Colonic mucosa (tissue), 4 donors: ENCODE measurements at regions not wholly inside any gene's neighbourhood (a gene's known extent, or its start where the extent isn't known, plus 50 kb on each side); places are given as distances from the start of the nearest gene placed in this dataset.

Source experiments
- DNase-seq: peaks from one replicate; pipeline ENCODE4 v3.0.0-alpha.2; 2020
- H3K27ac ChIP-seq: fragments of 200-600 bp; one replicate; pipeline ENCODE4 v1.8.0; 2021
- H3K27me3 ChIP-seq: fragments of 200-600 bp; one replicate; pipeline ENCODE4 v1.8.0; 2021
- H3K36me3 ChIP-seq: fragments of 200-600 bp; one replicate; pipeline ENCODE4 v1.8.0; 2021
- H3K4me1 ChIP-seq: fragments of 200-600 bp; one replicate; pipeline ENCODE4 v1.8.0; 2021; ENCODE audit warnings: mild to moderate bottlenecking
- H3K4me3 ChIP-seq: fragments of 200-600 bp; one replicate; pipeline ENCODE4 v1.8.0; 2021
- H3K9ac ChIP-seq, 2 donors: one replicate each; pipeline ENCODE4 v1.7.0; 2013; ENCODE audit warnings: control low read depth in 2 of 2, low read depth in 2 of 2, low read length in 2 of 2
- H3K9me3 ChIP-seq: fragments of 200-600 bp; one replicate; pipeline ENCODE4 v1.8.0; 2021
- intact Hi-C: fragments of 100-400 bp; cut with DNase I; formaldehyde crosslinking; loops from one replicate; pipeline ENCODE4 v1.14.1; 2022
- TF ChIP-seq, protein P1 (sequence below): fragments of 200-600 bp; IDR thresholded peaks from one replicate; pipeline ENCODE4 v1.8.0; 2022; ENCODE audit warnings: antibody characterized with exemption, mild to moderate bottlenecking
- donor health status: healthy.
- donor health status: DM: no; HTN: no; CAD: no.
- donor health status: DM: no; HTN: no; CAD: no.

DNA sequence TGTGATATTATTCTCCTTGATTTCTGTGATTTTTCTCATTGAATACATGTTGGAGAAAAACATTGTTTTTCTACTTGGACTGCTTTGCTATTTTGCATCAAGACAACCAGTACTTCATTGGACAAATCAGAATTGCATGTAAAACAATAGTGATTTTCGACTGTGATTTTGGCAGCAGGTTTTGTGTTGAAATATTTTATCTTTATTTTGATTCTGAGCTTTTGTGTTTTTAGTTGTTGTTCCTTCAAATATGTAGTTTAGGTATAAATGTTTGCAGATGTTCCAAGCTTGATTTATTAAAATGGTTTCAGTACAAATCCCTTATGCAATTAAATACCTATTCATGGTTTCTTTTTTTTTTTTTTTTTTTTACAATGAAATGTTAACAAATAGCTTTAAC, 754.1 kb downstream of the DOK5 start:
- H3K4me3 ChIP-seq: no peak overlapping the region
- H3K36me3 ChIP-seq: no peaks in the 10 kb centered on the region
- H3K9me3 ChIP-seq: no peaks in the 10 kb centered on the region
- TF ChIP-seq, protein P1, sequence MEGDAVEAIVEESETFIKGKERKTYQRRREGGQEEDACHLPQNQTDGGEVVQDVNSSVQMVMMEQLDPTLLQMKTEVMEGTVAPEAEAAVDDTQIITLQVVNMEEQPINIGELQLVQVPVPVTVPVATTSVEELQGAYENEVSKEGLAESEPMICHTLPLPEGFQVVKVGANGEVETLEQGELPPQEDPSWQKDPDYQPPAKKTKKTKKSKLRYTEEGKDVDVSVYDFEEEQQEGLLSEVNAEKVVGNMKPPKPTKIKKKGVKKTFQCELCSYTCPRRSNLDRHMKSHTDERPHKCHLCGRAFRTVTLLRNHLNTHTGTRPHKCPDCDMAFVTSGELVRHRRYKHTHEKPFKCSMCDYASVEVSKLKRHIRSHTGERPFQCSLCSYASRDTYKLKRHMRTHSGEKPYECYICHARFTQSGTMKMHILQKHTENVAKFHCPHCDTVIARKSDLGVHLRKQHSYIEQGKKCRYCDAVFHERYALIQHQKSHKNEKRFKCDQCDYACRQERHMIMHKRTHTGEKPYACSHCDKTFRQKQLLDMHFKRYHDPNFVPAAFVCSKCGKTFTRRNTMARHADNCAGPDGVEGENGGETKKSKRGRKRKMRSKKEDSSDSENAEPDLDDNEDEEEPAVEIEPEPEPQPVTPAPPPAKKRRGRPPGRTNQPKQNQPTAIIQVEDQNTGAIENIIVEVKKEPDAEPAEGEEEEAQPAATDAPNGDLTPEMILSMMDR: no peak
- intact Hi-C loops: no loop called here
- H3K4me1 ChIP-seq: no peaks in the 10 kb centered on the region
- no peak overlapping the region for H3K9ac ChIP-seq
- no peaks in the 10 kb centered on the region for H3K27me3 ChIP-seq
- H3K27ac ChIP-seq: no peak overlapping the region
- no peak for DNase-seq

DNA sequence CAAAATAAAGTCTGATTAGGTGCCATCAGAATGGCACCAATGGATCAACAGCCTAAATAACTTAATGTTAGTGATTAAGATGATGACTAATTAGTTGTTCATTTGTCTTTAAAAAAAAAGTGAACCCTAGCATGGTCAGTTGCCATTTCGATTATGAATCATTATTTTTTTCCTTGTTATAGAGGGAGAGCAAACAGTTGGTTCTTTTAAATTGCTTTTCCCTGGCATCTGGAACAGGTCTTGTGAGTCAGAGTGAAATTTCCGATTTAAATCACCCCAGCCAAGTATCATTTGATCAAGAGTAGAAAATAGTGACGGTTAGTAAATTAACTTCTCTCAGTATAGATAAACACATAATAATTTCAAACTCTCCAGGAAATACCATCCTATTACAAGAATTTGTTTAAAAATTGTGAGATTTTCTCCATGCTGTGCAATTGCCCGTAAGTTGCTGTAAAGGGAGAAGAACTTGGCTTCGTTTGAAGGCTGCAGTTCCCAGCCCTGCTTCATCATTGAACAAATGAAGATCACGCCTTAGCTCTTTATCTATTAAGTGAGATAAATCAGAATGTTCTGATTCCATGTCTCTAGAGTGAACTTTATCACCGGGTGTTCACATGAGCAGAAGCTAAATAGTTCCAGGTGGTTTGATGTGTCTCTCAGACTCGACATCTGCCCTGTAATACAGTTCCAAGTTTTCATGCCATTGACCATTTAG, 741.3 kb downstream of the DOK5 start:
- intact Hi-C loops: no loop called here
- H3K9me3 ChIP-seq: no peaks in the 10 kb centered on the region
- H3K27me3 ChIP-seq: no peaks in the 10 kb centered on the region
- DNase-seq: no peak
- no peak overlapping the region for H3K9ac ChIP-seq
- TF ChIP-seq, protein P1: no peak
- no peak overlapping the region for H3K4me3 ChIP-seq
- no peaks in the 10 kb centered on the region for H3K4me1 ChIP-seq
- no peak overlapping the region for H3K27ac ChIP-seq
- no peaks in the 10 kb centered on the region for H3K36me3 ChIP-seq

DNA sequence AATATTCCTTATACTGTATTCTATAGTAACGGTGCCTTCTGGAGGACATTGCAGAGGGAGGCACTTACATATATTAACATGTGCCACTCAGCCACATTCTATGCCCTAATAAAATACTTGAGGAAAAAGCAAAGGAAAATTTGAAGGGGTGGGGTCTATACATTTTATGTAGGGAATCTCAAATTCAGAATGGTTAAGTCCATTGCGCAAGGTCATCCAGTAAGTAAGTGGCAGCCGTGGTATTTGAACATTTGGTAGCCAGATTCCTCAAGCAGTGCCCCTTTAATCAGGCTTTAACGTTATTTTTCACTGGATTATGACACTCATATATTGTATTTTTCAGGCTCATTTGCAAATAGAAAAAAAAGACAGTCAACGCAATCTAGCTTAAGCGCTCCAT, 738.3 kb downstream of the DOK5 start:
- Histone ChIP-seq H3K4me1 (no peaks in the 10 kb centered on the region), H3K27ac (no peak overlapping the region), H3K36me3 (no peaks in the 10 kb centered on the region), H3K9ac (no peak overlapping the region), H3K4me3 (no peak overlapping the region), H3K9me3 (no peaks in the 10 kb centered on the region), H3K27me3 (no peaks in the 10 kb centered on the region)
- TF ChIP-seq, protein P1: no peak
- DNase-seq: no peak
- intact Hi-C loops: no loop called here

DNA sequence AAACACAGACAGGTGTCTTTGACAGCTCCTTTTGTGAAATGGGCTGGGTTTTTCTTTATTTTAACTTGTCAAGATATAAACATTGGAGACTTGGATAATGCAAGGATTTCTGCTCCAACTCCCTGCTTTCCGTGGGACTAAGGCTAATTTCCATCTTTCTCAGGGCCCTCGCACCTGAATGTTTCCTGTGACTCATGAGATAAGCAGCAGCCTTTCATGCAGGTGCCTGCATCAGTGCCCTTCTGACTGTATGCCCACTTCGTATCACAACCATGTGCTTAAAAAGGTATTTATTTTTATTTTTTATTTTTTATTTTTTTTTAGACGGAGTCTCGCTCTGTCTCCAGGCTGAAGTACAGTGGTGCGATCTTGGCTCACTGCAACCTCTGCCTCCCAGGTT, 736.1 kb downstream of the DOK5 start:
- H3K4me3 ChIP-seq: no peak overlapping the region
- no peaks in the 10 kb centered on the region for H3K4me1 ChIP-seq
- intact Hi-C loops: no loop called here
- H3K9me3 ChIP-seq: no peaks in the 10 kb centered on the region
- no peak for DNase-seq
- H3K36me3 ChIP-seq: no peaks in the 10 kb centered on the region
- H3K27ac ChIP-seq: no peak overlapping the region
- H3K9ac ChIP-seq: no peak overlapping the region
- TF ChIP-seq, protein P1: no peak
- no peaks in the 10 kb centered on the region for H3K27me3 ChIP-seq

DNA sequence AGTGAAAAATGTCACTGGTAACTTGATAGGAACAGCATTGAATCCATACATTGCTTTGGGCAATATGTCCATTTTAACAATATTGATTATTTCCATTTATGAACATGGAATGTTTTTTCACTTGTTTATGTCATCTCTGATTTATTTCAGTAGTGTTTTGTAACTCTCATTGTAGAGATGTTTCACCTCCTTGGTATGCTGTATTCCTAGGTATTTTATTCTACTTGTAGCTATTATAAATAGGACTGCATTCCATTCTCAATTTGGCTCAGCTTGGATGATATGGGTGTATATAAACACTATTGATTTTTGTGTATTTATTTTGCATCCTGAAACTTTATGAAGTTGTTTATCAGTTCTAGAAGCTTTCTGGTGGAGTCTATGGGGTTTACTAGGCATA, 730.3 kb downstream of the DOK5 start:
- intact Hi-C loops: no loop called here
- Histone ChIP-seq H3K27me3 (no peaks in the 10 kb centered on the region), H3K9ac (no peak overlapping the region), H3K4me3 (no peak overlapping the region), H3K4me1 (no peaks in the 10 kb centered on the region), H3K36me3 (no peaks in the 10 kb centered on the region), H3K9me3 (no peaks in the 10 kb centered on the region), H3K27ac (no peak overlapping the region)
- DNase-seq: no peak
- TF ChIP-seq, protein P1: no peak
